ENCODE measurements at regions not wholly inside any gene's neighbourhood (a gene's known extent, or its start where the extent isn't known, plus 50 kb on each side); places are given as distances from the start of the nearest gene placed in this dataset.

DNA sequence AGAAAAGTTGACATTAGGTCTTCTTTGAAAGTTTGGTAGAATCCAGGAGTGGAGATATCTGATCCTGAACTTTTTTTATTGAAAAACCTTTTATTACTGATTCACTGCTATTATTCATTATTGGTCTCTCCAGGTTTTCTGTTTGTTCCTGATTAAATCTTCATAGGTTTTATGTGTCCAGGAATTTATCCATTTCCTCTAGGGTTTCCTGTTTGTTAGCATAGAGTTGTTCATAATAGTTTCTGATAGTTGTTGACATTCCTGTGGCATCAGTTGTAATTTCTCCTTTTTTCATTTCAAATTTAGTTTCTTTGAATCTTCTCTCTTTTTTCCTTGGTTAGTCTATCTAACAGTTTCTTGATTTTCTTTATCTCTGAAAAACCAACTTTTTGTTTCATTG is 370.3 kb downstream of the SLC6A15 start:
- TF ChIP-seq ARNT (IDR thresholded peaks at IDR 0.05): no peak
- no peak for TF ChIP-seq TARDBP (IDR thresholded peaks at IDR 0.05)
- no peak for TF ChIP-seq SP1 (IDR thresholded peaks at IDR 0.05)
- TF ChIP-seq BHLHE40 (IDR thresholded peaks at IDR 0.05; ENCODE audit: borderline replicate concordance): no peak
- TF ChIP-seq, protein P1, sequence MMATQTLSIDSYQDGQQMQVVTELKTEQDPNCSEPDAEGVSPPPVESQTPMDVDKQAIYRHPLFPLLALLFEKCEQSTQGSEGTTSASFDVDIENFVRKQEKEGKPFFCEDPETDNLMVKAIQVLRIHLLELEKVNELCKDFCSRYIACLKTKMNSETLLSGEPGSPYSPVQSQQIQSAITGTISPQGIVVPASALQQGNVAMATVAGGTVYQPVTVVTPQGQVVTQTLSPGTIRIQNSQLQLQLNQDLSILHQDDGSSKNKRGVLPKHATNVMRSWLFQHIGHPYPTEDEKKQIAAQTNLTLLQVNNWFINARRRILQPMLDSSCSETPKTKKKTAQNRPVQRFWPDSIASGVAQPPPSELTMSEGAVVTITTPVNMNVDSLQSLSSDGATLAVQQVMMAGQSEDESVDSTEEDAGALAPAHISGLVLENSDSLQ (IDR thresholded peaks at IDR 0.05): no peak
- no peak for TF ChIP-seq ELF4 (IDR thresholded peaks at IDR 0.05)
- TF ChIP-seq NFRKB (IDR thresholded peaks at IDR 0.05): no peak
- TF ChIP-seq L3MBTL2 (conservative IDR thresholded peaks at IDR 0.05): no peak
- no peak for TF ChIP-seq HDGF (IDR thresholded peaks at IDR 0.05; ENCODE audit: borderline replicate concordance)
- TF ChIP-seq FOXK2 (IDR thresholded peaks at IDR 0.05): no peak
- no peak for TF ChIP-seq FOXM1 (IDR thresholded peaks at IDR 0.05; ENCODE audit: borderline replicate concordance)
- no peak for TF ChIP-seq ZNF384 (IDR thresholded peaks at IDR 0.05)
- no peak for TF ChIP-seq SUZ12 (IDR thresholded peaks at IDR 0.05)
- no peak for TF ChIP-seq FOXA1 (IDR thresholded peaks at IDR 0.05)
